Lower leg skin (tissue), 3 donors: ENCODE measurements at regions not wholly inside any gene's neighbourhood (a gene's known extent, or its start where the extent isn't known, plus 50 kb on each side); places are given as distances from the start of the nearest gene placed in this dataset.

Experiments used
- CTCF ChIP-seq, 3 donors: fragments of 450-650 bp; IDR thresholded peaks; one replicate each; pipeline ENCODE4 v1.5.1; 2016; ENCODE audit warnings: antibody characterized with exemption in 3 of 3, mild to moderate bottlenecking in 3 of 3, moderate library complexity in 2 of 3
- POLR2A ChIP-seq, 2 donors: fragments of 450-650 bp; IDR thresholded peaks; one replicate each; pipeline ENCODE4 v1.6.1; 2016 to 2017; ENCODE audit warnings: antibody characterized with exemption in 2 of 2, mild to moderate bottlenecking in 1 of 2, moderate library complexity in 1 of 2

GRCh38 chr5:105917189-105917588 is 1753.5 kb downstream of the EFNA5 start:
- TF ChIP-seq CTCF (IDR thresholded peaks at IDR 0.05) (no peak), POLR2A (IDR thresholded peaks at IDR 0.05) (no peak)
